ENCODE measurements at regions not wholly inside any gene's neighbourhood (a gene's known extent, or its start where the extent isn't known, plus 50 kb on each side); places are given as distances from the start of the nearest gene placed in this dataset.

GRCh38 chr5:111963555-111963954 is 206.6 kb upstream of the NREP start:
- TF ChIP-seq MAX (IDR thresholded peaks at IDR 0.05; ENCODE audit: low read depth, low read length) (no peak), POLR2A (IDR thresholded peaks at IDR 0.05; ENCODE audit: extremely low read depth, insufficient read length) (no peak)
